GM18517 (cell line): ENCODE measurements at regions not wholly inside any gene's neighbourhood (a gene's known extent, or its start where the extent isn't known, plus 50 kb on each side); places are given as distances from the start of the nearest gene placed in this dataset.

Experiments
- ATAC-seq: cut with Tn5 transposase; IDR thresholded peaks from one replicate; pipeline ENCODE4 v1.9.1; 2021; ENCODE audit warnings: mild to moderate bottlenecking, moderate library complexity; ENCODE audit not compliant: unreplicated experiment

GRCh38 chr2:118527571-118527970 lies 319.9 kb downstream of the EN1 start:
- ATAC-seq = no peak

GRCh38 chr2:118525346-118525745 lies 322.1 kb downstream of the EN1 start:
- ATAC-seq = no peak

GRCh38 chr2:118524911-118525310 lies 322.5 kb downstream of the EN1 start:
- no peak for ATAC-seq

- no peak for ATAC-seq
Observed at GRCh38 chr2:118523761-118524160, 323.7 kb downstream of the EN1 start.

GRCh38 chr2:118521960-118522359 lies 325.5 kb downstream of the EN1 start:
- ATAC-seq = no peak

- ATAC-seq = no peak
Observed at GRCh38 chr2:118521272-118521671, 326.2 kb downstream of the EN1 start.

GRCh38 chr2:118520246-118520645 lies 327.2 kb downstream of the EN1 start:
- no peak for ATAC-seq

- ATAC-seq = no peak
Observed at GRCh38 chr2:118519511-118519910, 327.9 kb downstream of the EN1 start.

GRCh38 chr2:118510807-118511206 lies 336.6 kb downstream of the EN1 start:
- ATAC-seq = no peak

GRCh38 chr2:118509319-118510004 lies 338.0 kb downstream of the EN1 start:
- no peak for ATAC-seq

GRCh38 chr2:118508282-118508681 lies 339.2 kb downstream of the EN1 start:
- ATAC-seq = no peak

GRCh38 chr2:118505436-118505835 lies 342.0 kb downstream of the EN1 start:
- no peak for ATAC-seq

- no peak for ATAC-seq
Observed at GRCh38 chr2:118502106-118502505, 345.3 kb downstream of the EN1 start.

GRCh38 chr2:118498943-118499342 lies 348.5 kb downstream of the EN1 start:
- ATAC-seq = no peak

GRCh38 chr2:118496870-118497611 lies 350.4 kb downstream of the EN1 start:
- no peak for ATAC-seq

GRCh38 chr2:118496467-118496866 lies 351.0 kb downstream of the EN1 start:
- no peak for ATAC-seq

GRCh38 chr2:118495290-118495689 lies 352.2 kb downstream of the EN1 start:
- ATAC-seq = no peak

- no peak for ATAC-seq
Observed at GRCh38 chr2:118493213-118493612, 354.2 kb downstream of the EN1 start.

- no peak for ATAC-seq
Observed at GRCh38 chr2:118492335-118492734, 355.1 kb downstream of the EN1 start.

- ATAC-seq = no peak
Observed at GRCh38 chr2:118490330-118490729, 357.1 kb downstream of the EN1 start.

GRCh38 chr2:118489712-118490299 lies 357.6 kb downstream of the EN1 start:
- no peak for ATAC-seq

- ATAC-seq = no peak
Observed at GRCh38 chr2:118481299-118481698, 366.1 kb downstream of the EN1 start.
